Transverse colon (tissue), 4 donors: ENCODE measurements at regions not wholly inside any gene's neighbourhood (a gene's known extent, or its start where the extent isn't known, plus 50 kb on each side); places are given as distances from the start of the nearest gene placed in this dataset.

ENCODE experiments used
- DNase-seq: peaks from one replicate; pipeline ENCODE4 v3.0.0-alpha.2; 2019
- H3K27ac ChIP-seq, 4 donors: fragments of 200-600 bp; sonication (generic); 2 replicates each; pipeline ENCODE4 v1.5.1; 2016 to 2018; ENCODE audit warnings: inconsistent platforms in 4 of 4
- H3K27me3 ChIP-seq: fragments of 200-600 bp; sonication (generic); 2 replicates; pipeline ENCODE4 v1.5.1; 2017; ENCODE audit warnings: inconsistent platforms
- H3K36me3 ChIP-seq, 4 donors: fragments of 200-600 bp; sonication (generic); 2 replicates each; pipeline ENCODE4 v1.5.1; 2017 to 2019; ENCODE audit warnings: inconsistent platforms in 4 of 4
- H3K4me1 ChIP-seq, 4 donors: fragments of 200-600 bp; sonication (generic); 2 replicates each; pipeline ENCODE4 v1.5.1; 2017 to 2020; ENCODE audit warnings: inconsistent platforms in 4 of 4
- H3K4me3 ChIP-seq, 4 donors: fragments of 200-600 bp; sonication (generic); 1 replicate in 1 of 4; 2 replicates in 3 of 4; pipeline versions ENCODE4 v1.5.1 to v1.6.1; 2017 to 2019; ENCODE audit warnings: inconsistent platforms in 4 of 4
- H3K9me3 ChIP-seq, 2 donors: fragments of 200-600 bp; sonication (generic); 2 replicates each; pipeline ENCODE4 v1.5.1; 2017 to 2019; ENCODE audit warnings: inconsistent platforms in 2 of 2
- EP300 ChIP-seq: sonication (generic); formaldehyde crosslinking; IDR thresholded peaks from one replicate; pipeline ENCODE4 v1.6.1; 2017; ENCODE audit warnings: antibody characterized with exemption, low read depth
- POLR2A ChIP-seq: fragments of 450-650 bp; IDR thresholded peaks from one replicate; pipeline ENCODE4 v1.6.1; 2016; ENCODE audit warnings: antibody characterized with exemption, mild to moderate bottlenecking, moderate library complexity
- POLR2AphosphoS5 ChIP-seq, 3 donors: sonication (generic); formaldehyde crosslinking; IDR thresholded peaks; one replicate each; pipeline ENCODE4 v1.6.1; 2016; ENCODE audit warnings: antibody characterized with exemption in 3 of 3
- WGBS, 2 donors: methylation state at CpG; one replicate each; pipeline ENCODE4 v1.1.5; 2018; ENCODE audit warnings: low coverage in 1 of 2; 5-methylcytosine and 5-hydroxymethylcytosine counted together
- in situ Hi-C, 4 donors: fragments of 200-750 bp; cut with MboI; loops; one replicate each; pipeline versions ENCODE4 v1.15.0 to v1.15.1; 2017; ENCODE audit warnings: low sequenced_read_pairs in 3 of 4, low pct_ligation_motif_present in 1 of 4, low pct_unique_long_range_greater_than_20kb in 1 of 4
- intact Hi-C: fragments of 100-400 bp; cut with DNase I; formaldehyde crosslinking; loops from one replicate; pipeline ENCODE4 v1.15.1; 2023; ENCODE audit warnings: low total_unique reads
- TF ChIP-seq, protein P1 (sequence below), 5 experiments: fragments of 200-600 bp in 3 of 5; fragments of 450-650 bp in 2 of 5; sonication (generic) in 3 of 5; IDR thresholded peaks; 1 replicate in 2 of 5; 2 replicates in 3 of 5; pipeline ENCODE4 v1.5.1; 2016 to 2017; ENCODE audit warnings: antibody characterized with exemption in 5 of 5, inconsistent platforms in 3 of 5, mild to moderate bottlenecking in 2 of 5, moderate library complexity in 1 of 5

DNA sequence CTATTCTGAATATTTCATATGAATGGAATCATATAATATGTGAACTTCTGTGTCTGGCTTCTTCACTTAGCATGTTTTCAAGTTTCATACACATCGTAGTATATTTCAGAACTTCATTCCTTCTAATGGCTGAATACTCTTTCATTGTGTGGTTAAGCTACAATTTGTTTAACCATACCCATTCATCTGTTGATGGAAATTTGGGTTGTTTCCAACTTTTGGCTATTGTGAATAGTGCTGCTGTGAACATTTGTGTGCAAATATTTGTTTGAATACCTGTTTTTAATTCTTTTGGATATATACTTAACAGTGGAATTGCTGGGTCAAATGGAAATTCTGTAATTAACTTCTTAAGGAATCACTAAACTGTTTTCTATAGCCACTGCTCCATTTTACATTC lies 86.0 kb upstream of the MDFIC start:
- Histone ChIP-seq H3K9me3 (no peaks in the 10 kb centered on the region), H3K27me3 (no peaks in the 10 kb centered on the region), H3K4me3 (no peak overlapping the region), H3K36me3 (no peaks in the 10 kb centered on the region), H3K27ac (no peak overlapping the region), H3K4me1 (no peaks in the 10 kb centered on the region)
- TF ChIP-seq EP300 (no peak), POLR2AphosphoS5 (IDR thresholded peaks at IDR 0.05) (no peak), POLR2A (no peak)
- TF ChIP-seq, protein P1, sequence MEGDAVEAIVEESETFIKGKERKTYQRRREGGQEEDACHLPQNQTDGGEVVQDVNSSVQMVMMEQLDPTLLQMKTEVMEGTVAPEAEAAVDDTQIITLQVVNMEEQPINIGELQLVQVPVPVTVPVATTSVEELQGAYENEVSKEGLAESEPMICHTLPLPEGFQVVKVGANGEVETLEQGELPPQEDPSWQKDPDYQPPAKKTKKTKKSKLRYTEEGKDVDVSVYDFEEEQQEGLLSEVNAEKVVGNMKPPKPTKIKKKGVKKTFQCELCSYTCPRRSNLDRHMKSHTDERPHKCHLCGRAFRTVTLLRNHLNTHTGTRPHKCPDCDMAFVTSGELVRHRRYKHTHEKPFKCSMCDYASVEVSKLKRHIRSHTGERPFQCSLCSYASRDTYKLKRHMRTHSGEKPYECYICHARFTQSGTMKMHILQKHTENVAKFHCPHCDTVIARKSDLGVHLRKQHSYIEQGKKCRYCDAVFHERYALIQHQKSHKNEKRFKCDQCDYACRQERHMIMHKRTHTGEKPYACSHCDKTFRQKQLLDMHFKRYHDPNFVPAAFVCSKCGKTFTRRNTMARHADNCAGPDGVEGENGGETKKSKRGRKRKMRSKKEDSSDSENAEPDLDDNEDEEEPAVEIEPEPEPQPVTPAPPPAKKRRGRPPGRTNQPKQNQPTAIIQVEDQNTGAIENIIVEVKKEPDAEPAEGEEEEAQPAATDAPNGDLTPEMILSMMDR (IDR thresholded peaks at IDR 0.05) = no peak
- WGBS, 2 donors = 0% methylated on average over 1 of the region's 1 CpG
- intact Hi-C loops = loop anchor here (10.0 kb wide), 1 partner anchor 641 kb away; no protein-coding TSS in a partner anchor
- no peak for DNase-seq
- in situ Hi-C loops = no loop called here

DNA sequence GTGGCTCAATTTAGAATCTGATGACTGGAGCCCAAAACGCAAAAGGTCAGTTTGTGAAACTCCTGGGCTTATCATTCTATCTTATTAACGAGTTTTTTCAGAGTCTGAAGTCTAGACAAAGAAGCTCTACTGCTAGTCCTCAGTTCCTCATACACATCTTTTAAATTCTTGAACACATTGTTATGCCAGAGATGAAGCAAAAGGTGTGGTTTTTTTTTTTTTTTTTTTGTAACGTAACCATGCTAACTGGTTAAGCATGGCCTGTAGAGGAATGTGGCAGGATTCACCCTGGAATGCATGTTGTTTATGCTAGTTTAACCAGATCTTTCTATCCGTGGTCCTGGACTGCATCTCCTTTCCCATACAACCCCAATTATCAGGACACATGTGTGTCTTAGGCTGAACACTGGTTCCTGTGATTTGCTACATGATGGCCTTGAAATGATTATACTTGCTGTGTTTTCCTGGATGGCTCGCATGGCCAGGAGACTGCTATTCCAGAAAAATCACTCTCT lies 79.3 kb upstream of the MDFIC start:
- TF ChIP-seq EP300 = no peak
- in situ Hi-C loops = no loop called here
- 79 to 83% methylated on average over 4 to 5 of the region's 5 CpGs for WGBS, 2 donors
- Histone ChIP-seq H3K9me3 (no peaks in the 10 kb centered on the region), H3K4me3 (no peak overlapping the region), H3K27ac (no peak overlapping the region), H3K27me3 (no peaks in the 10 kb centered on the region), H3K36me3 (no peaks in the 10 kb centered on the region), H3K4me1 (no peaks in the 10 kb centered on the region)
- DNase-seq = no peak
- intact Hi-C loops = no loop called here

DNA sequence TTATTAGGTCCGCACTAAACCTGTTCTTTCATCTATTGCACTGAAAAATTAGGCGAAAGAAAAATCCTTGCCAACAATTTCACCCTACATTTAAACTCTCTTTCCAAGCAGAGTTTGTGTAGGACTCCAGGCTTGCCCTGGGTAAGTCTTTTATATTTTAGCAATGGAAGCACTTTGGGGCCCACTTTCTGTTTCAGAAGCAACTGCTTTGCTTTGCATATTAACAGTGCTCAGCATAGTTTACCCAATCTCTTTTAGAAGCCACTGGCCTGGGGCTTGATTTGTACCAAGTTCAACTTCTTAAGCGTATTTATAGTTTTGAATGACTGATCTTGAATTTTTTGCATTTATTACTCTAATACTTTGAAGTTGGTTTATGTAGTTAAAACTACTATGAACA lies 78.8 kb upstream of the MDFIC start:
- in situ Hi-C loops (no loop called here), intact Hi-C loops (no loop called here)
- TF ChIP-seq, protein P1 (IDR thresholded peaks at IDR 0.05) = no peak
- no peak for TF ChIP-seq POLR2AphosphoS5 (IDR thresholded peaks at IDR 0.05)
- TF ChIP-seq POLR2A = no peak
- no peak for TF ChIP-seq EP300
- Histone ChIP-seq H3K9me3 (no peaks in the 10 kb centered on the region), H3K27me3 (no peaks in the 10 kb centered on the region), H3K4me1 (no peaks in the 10 kb centered on the region), H3K36me3 (no peaks in the 10 kb centered on the region), H3K4me3 (no peak overlapping the region), H3K27ac (no peak overlapping the region)
- 94 to 95% methylated on average over 3 of the region's 3 CpGs for WGBS, 2 donors
- DNase-seq = no peak

DNA sequence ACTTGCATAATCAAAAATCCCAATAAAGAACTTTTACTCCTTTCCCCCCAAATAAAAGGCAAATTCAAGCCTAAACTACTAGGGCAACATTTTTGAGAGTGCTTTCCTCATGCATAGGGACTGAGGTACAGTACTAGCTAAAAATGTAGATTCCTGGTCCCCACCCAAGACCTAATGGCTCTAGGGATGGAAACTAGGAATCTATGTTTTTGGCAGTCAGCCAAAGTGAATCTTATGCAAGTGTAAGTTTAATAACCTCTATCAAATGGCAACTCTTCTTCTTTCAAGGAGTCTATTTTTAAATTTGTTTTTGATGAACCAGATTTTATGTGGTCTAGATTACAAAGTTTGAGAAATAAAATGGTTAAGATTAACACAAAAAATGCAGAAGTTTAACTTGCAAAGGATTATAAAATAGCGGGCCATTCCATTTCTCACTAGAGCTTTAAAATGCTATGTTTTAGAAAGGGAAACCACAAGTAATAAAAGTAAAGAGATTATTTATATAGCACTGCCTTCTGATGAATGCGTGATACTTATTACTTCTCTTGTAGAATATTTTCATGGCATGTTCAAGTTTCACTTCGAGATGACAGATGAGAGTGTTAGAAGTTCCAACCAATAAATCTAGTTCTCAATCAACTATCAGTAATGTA lies 70.4 kb upstream of the MDFIC start:
- H3K4me3 ChIP-seq = no peak overlapping the region
- in situ Hi-C loops = loop anchor here in 2 of 4 donors (25.0 kb wide), 4 partner anchors 361 to 1011 kb away; no protein-coding TSS in a partner anchor
- no peaks in the 10 kb centered on the region for H3K36me3 ChIP-seq
- WGBS, 2 donors = 60 to 62% methylated on average over 3 of the region's 3 CpGs
- H3K27me3 ChIP-seq = no peaks in the 10 kb centered on the region
- no peak for DNase-seq
- H3K4me1 ChIP-seq = no peaks in the 10 kb centered on the region
- TF ChIP-seq, protein P1 (IDR thresholded peaks at IDR 0.05) = no peak
- TF ChIP-seq POLR2A (no peak), POLR2AphosphoS5 (IDR thresholded peaks at IDR 0.05) (no peak)
- H3K9me3 ChIP-seq = no peaks in the 10 kb centered on the region
- no peak overlapping the region for H3K27ac ChIP-seq
- intact Hi-C loops = no loop called here

DNA sequence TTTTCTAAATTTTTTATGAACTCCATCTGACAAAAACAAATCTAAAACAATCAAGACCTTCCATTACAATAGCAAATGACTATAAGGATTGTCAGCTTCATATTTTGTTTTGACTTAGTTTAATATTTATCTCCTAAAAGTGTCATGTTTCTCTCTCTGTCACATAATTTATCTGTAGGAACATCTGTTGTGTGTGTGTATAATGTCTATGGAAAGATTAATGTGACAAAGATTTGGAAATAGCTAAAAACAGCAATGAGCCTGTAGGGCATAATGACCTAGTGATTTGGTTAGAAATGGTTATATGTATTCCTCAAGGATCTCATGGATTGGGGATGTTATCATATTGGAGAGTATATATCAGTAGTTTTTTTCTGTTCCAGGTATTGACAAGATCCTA lies 69.6 kb upstream of the MDFIC start:
- DNase-seq = no peak
- no peak overlapping the region for H3K27ac ChIP-seq
- TF ChIP-seq, protein P1 (IDR thresholded peaks at IDR 0.05) = no peak
- no peak for TF ChIP-seq POLR2A
- no peak for TF ChIP-seq POLR2AphosphoS5 (IDR thresholded peaks at IDR 0.05)
- no peak for TF ChIP-seq EP300
- H3K27me3 ChIP-seq = no peaks in the 10 kb centered on the region
- H3K4me1 ChIP-seq = no peaks in the 10 kb centered on the region
- in situ Hi-C loops = loop anchor here in 2 of 4 donors (25.0 kb wide), 4 partner anchors 360 to 1010 kb away; no protein-coding TSS in a partner anchor
- intact Hi-C loops = no loop called here
- no peaks in the 10 kb centered on the region for H3K36me3 ChIP-seq
- H3K9me3 ChIP-seq = no peaks in the 10 kb centered on the region
- H3K4me3 ChIP-seq = no peak overlapping the region
